Esophagus muscularis mucosa (tissue), 2 donors: ENCODE measurements at regions not wholly inside any gene's neighbourhood (a gene's known extent, or its start where the extent isn't known, plus 50 kb on each side); places are given as distances from the start of the nearest gene placed in this dataset.

Experiments used
- POLR2A ChIP-seq: fragments of 450-650 bp; IDR thresholded peaks from one replicate; pipeline ENCODE4 v1.6.1; 2017; ENCODE audit warnings: antibody characterized with exemption, moderate library complexity, mild to moderate bottlenecking, low read depth
- POLR2AphosphoS5 ChIP-seq, 2 donors: sonication (generic); formaldehyde crosslinking; IDR thresholded peaks; one replicate each; pipeline ENCODE4 v1.6.1; 2017; ENCODE audit warnings: antibody characterized with exemption in 2 of 2

- TF ChIP-seq POLR2A (no peak), POLR2AphosphoS5 (IDR thresholded peaks at IDR 0.05) (no peak)
Measured at GRCh38 chr14:82126006-82126405, 592.4 kb upstream of the SEL1L start.
